WTC11 (cell line): ENCODE measurements at regions not wholly inside any gene's neighbourhood (a gene's known extent, or its start where the extent isn't known, plus 50 kb on each side); places are given as distances from the start of the nearest gene placed in this dataset.

ENCODE experiments used
- ATAC-seq: fragments of 200-7000 bp; cut with Tn5 transposase; 2 replicates; pipeline ENCODE4 v1.10.0; 2021; ENCODE audit warnings: mild to moderate bottlenecking, moderate library complexity
- CTCF ChIA-PET: fragments of 300-600 bp; sonication (Branson Sonifier 250); formaldehyde crosslinking; loops from one replicate; lab custom pipeline; 2021; ENCODE audit warnings: antibody characterized with exemption; lab: Charles Lee
- POLR2A ChIA-PET: fragments of 350-600 bp; sonication (Branson Sonifier 250); formaldehyde crosslinking; loops from one replicate; lab custom pipeline; 2021; ENCODE audit warnings: antibody characterized with exemption; lab: Charles Lee
- DNase-seq: peaks from one replicate; pipeline ENCODE4 v3.0.0; 2021; ENCODE audit warnings: low spot score
- H3K27ac Mint-ChIP-seq: 2 replicates; pipeline ENCODE4 v1.8.0; 2021; ENCODE audit warnings: mixed read lengths
- H3K27me3 Mint-ChIP-seq: 2 replicates; pipeline ENCODE4 v1.8.0; 2021; ENCODE audit warnings: low read depth, mild to moderate bottlenecking, moderate library complexity, mixed read lengths
- H3K36me3 Mint-ChIP-seq: 2 replicates; pipeline ENCODE4 v1.8.0; 2021; ENCODE audit warnings: mixed read lengths
- H3K4me1 Mint-ChIP-seq: 2 replicates; pipeline ENCODE4 v1.8.0; 2022; ENCODE audit warnings: mixed read lengths
- H3K4me3 Mint-ChIP-seq: 2 replicates; pipeline ENCODE4 v1.8.0; 2021; ENCODE audit warnings: mild to moderate bottlenecking, moderate library complexity, mixed read lengths
- H3K9me3 Mint-ChIP-seq: 2 replicates; pipeline ENCODE4 v1.8.0; 2021; ENCODE audit warnings: mixed read lengths
- CTCF ChIP-seq: fragments of 200-600 bp; IDR thresholded peaks from 2 replicates; pipeline ENCODE4 v1.8.0; 2022; ENCODE audit warnings: antibody characterized with exemption
- E2F1 ChIP-seq: sonication (generic); formaldehyde crosslinking; IDR thresholded peaks from 2 replicates; pipeline ENCODE4 v1.8.0; 2022; ENCODE audit warnings: mild to moderate bottlenecking, missing genetic modification reagents
- ELF4 ChIP-seq: sonication (generic); formaldehyde crosslinking; IDR thresholded peaks from 2 replicates; pipeline ENCODE4 v1.8.1; 2022; ENCODE audit warnings: low read depth, mild to moderate bottlenecking, moderate library complexity, missing genetic modification reagents
- EMX1 ChIP-seq: fragments of 250-450 bp; sonication (Bioruptor Pico); IDR thresholded peaks from 2 replicates; pipeline ENCODE4 v1.8.0; 2021; ENCODE audit warnings: mild to moderate bottlenecking
- FOXJ3 ChIP-seq: sonication (generic); formaldehyde crosslinking; IDR thresholded peaks from 2 replicates; pipeline ENCODE4 v1.9.0; 2021; ENCODE audit warnings: missing genetic modification reagents, mild to moderate bottlenecking, borderline replicate concordance
- GABPB1 ChIP-seq: sonication (generic); formaldehyde crosslinking; IDR thresholded peaks from 2 replicates; pipeline ENCODE4 v1.8.1; 2023; ENCODE audit warnings: mild to moderate bottlenecking, missing genetic modification reagents
- KAT7 ChIP-seq: sonication (generic); formaldehyde crosslinking; IDR thresholded peaks from 2 replicates; pipeline ENCODE4 v1.8.1; 2023; ENCODE audit warnings: missing genetic modification reagents, mild to moderate bottlenecking, borderline replicate concordance
- MXD4 ChIP-seq: fragments of 250-450 bp; sonication (Bioruptor Pico); IDR thresholded peaks from 2 replicates; pipeline ENCODE4 v1.8.0; 2021; ENCODE audit warnings: mild to moderate bottlenecking, moderate library complexity, borderline replicate concordance
- MYBL2 ChIP-seq: sonication (generic); formaldehyde crosslinking; IDR thresholded peaks from 2 replicates; pipeline ENCODE4 v1.8.1; 2023; ENCODE audit warnings: mild to moderate bottlenecking, moderate library complexity, missing genetic modification reagents
- NFATC4 ChIP-seq: fragments of 250-450 bp; sonication (Bioruptor Pico); IDR thresholded peaks from 2 replicates; pipeline ENCODE4 v1.9.0; 2021; ENCODE audit warnings: mild to moderate bottlenecking
- NFE2L1 ChIP-seq: sonication (generic); formaldehyde crosslinking; IDR thresholded peaks from 2 replicates; pipeline ENCODE4 v1.8.1; 2023; ENCODE audit warnings: missing genetic modification reagents
- NR1H2 ChIP-seq: sonication (generic); formaldehyde crosslinking; IDR thresholded peaks from 2 replicates; pipeline ENCODE4 v1.9.0; 2021; ENCODE audit warnings: mild to moderate bottlenecking, moderate library complexity, missing genetic modification reagents
- NR2C2 ChIP-seq: sonication (generic); formaldehyde crosslinking; IDR thresholded peaks from 2 replicates; pipeline ENCODE4 v1.8.0; 2022; ENCODE audit warnings: mild to moderate bottlenecking, missing genetic modification reagents
- NR3C1 ChIP-seq: sonication (generic); formaldehyde crosslinking; conservative IDR thresholded peaks from 2 replicates; pipeline ENCODE4 v1.8.1; 2023; ENCODE audit warnings: low read depth, mild to moderate bottlenecking, missing genetic modification reagents
- OVOL2 ChIP-seq: fragments of 250-450 bp; sonication (Bioruptor Pico); IDR thresholded peaks from 2 replicates; pipeline ENCODE4 v1.9.0; 2021; ENCODE audit warnings: mild to moderate bottlenecking, borderline replicate concordance
- RORB ChIP-seq: fragments of 250-450 bp; sonication (Bioruptor Pico); IDR thresholded peaks from 2 replicates; pipeline ENCODE4 v1.9.0; 2021; ENCODE audit warnings: mild to moderate bottlenecking
- SMAD4 ChIP-seq: sonication (generic); formaldehyde crosslinking; IDR thresholded peaks from 2 replicates; pipeline ENCODE4 v1.8.0; 2022; ENCODE audit warnings: mild to moderate bottlenecking, missing genetic modification reagents
- ZNF281 ChIP-seq: sonication (generic); formaldehyde crosslinking; IDR thresholded peaks from 2 replicates; pipeline ENCODE4 v1.8.0; 2023; ENCODE audit warnings: mild to moderate bottlenecking, missing genetic modification reagents
- TF ChIP-seq, protein P1 (sequence below): sonication (generic); formaldehyde crosslinking; IDR thresholded peaks from 2 replicates; pipeline ENCODE4 v1.8.1; 2023; ENCODE audit warnings: mild to moderate bottlenecking, missing genetic modification reagents, moderate library complexity
- TF ChIP-seq, protein P2 (sequence below): sonication (generic); formaldehyde crosslinking; IDR thresholded peaks from 2 replicates; pipeline ENCODE4 v1.8.0; 2023; ENCODE audit warnings: missing genetic modification reagents, mild to moderate bottlenecking, borderline replicate concordance
- TF ChIP-seq, protein P3 (sequence below): sonication (generic); formaldehyde crosslinking; IDR thresholded peaks from 2 replicates; pipeline ENCODE4 v1.8.0; 2022; ENCODE audit warnings: missing genetic modification reagents

GRCh38 chr5:107072440-107072839 is 598.3 kb downstream of the EFNA5 start (continued):
- no peak for TF ChIP-seq GABPB1
- no peak for TF ChIP-seq CTCF
- TF ChIP-seq NR2C2 = no peak
- TF ChIP-seq RORB = no peak
- TF ChIP-seq MYBL2 (CRISPR knock-in tag) = no peak
- TF ChIP-seq FOXJ3 (CRISPR knock-in tag) = no peak

- H3K27me3 Mint-ChIP-seq = no peaks in the 10 kb centered on the region
- ChIA-PET CTCF (no interaction called here), POLR2A (no interaction called here)
- H3K4me3 Mint-ChIP-seq = no peak overlapping the region
- ATAC-seq (no peak), DNase-seq (no peak)
- H3K36me3 Mint-ChIP-seq = peaks cover 24% of the 10 kb centered on the region
- H3K9me3 Mint-ChIP-seq = peaks cover 21% of the 10 kb centered on the region
- peaks cover 35% of the 10 kb centered on the region for H3K4me1 Mint-ChIP-seq
- H3K27ac Mint-ChIP-seq = no peak overlapping the region
- no peak for TF ChIP-seq NR3C1 (CRISPR knock-in tag)
- no peak for TF ChIP-seq KAT7 (CRISPR knock-in tag)
- TF ChIP-seq OVOL2 = no peak
- no peak for TF ChIP-seq ELF4 (CRISPR knock-in tag)
- TF ChIP-seq NFATC4 = no peak
- TF ChIP-seq ZNF281 (CRISPR knock-in tag) = no peak
- TF ChIP-seq EMX1 (CRISPR knock-in tag) = no peak
- TF ChIP-seq SMAD4 (CRISPR knock-in tag) = no peak
- TF ChIP-seq, protein P1, sequence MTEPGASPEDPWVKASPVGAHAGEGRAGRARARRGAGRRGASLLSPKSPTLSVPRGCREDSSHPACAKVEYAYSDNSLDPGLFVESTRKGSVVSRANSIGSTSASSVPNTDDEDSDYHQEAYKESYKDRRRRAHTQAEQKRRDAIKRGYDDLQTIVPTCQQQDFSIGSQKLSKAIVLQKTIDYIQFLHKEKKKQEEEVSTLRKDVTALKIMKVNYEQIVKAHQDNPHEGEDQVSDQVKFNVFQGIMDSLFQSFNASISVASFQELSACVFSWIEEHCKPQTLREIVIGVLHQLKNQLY = no peak
- TF ChIP-seq NFE2L1 = no peak
- no peak for TF ChIP-seq MXD4 (CRISPR knock-in tag)
- no peak for TF ChIP-seq NR2C2
- TF ChIP-seq NR1H2 (CRISPR knock-in tag) = no peak
- TF ChIP-seq CTCF = no peak
- TF ChIP-seq, protein P2, sequence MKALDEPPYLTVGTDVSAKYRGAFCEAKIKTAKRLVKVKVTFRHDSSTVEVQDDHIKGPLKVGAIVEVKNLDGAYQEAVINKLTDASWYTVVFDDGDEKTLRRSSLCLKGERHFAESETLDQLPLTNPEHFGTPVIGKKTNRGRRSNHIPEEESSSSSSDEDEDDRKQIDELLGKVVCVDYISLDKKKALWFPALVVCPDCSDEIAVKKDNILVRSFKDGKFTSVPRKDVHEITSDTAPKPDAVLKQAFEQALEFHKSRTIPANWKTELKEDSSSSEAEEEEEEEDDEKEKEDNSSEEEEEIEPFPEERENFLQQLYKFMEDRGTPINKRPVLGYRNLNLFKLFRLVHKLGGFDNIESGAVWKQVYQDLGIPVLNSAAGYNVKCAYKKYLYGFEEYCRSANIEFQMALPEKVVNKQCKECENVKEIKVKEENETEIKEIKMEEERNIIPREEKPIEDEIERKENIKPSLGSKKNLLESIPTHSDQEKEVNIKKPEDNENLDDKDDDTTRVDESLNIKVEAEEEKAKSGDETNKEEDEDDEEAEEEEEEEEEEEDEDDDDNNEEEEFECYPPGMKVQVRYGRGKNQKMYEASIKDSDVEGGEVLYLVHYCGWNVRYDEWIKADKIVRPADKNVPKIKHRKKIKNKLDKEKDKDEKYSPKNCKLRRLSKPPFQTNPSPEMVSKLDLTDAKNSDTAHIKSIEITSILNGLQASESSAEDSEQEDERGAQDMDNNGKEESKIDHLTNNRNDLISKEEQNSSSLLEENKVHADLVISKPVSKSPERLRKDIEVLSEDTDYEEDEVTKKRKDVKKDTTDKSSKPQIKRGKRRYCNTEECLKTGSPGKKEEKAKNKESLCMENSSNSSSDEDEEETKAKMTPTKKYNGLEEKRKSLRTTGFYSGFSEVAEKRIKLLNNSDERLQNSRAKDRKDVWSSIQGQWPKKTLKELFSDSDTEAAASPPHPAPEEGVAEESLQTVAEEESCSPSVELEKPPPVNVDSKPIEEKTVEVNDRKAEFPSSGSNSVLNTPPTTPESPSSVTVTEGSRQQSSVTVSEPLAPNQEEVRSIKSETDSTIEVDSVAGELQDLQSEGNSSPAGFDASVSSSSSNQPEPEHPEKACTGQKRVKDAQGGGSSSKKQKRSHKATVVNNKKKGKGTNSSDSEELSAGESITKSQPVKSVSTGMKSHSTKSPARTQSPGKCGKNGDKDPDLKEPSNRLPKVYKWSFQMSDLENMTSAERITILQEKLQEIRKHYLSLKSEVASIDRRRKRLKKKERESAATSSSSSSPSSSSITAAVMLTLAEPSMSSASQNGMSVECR = no peak
- TF ChIP-seq, protein P3, sequence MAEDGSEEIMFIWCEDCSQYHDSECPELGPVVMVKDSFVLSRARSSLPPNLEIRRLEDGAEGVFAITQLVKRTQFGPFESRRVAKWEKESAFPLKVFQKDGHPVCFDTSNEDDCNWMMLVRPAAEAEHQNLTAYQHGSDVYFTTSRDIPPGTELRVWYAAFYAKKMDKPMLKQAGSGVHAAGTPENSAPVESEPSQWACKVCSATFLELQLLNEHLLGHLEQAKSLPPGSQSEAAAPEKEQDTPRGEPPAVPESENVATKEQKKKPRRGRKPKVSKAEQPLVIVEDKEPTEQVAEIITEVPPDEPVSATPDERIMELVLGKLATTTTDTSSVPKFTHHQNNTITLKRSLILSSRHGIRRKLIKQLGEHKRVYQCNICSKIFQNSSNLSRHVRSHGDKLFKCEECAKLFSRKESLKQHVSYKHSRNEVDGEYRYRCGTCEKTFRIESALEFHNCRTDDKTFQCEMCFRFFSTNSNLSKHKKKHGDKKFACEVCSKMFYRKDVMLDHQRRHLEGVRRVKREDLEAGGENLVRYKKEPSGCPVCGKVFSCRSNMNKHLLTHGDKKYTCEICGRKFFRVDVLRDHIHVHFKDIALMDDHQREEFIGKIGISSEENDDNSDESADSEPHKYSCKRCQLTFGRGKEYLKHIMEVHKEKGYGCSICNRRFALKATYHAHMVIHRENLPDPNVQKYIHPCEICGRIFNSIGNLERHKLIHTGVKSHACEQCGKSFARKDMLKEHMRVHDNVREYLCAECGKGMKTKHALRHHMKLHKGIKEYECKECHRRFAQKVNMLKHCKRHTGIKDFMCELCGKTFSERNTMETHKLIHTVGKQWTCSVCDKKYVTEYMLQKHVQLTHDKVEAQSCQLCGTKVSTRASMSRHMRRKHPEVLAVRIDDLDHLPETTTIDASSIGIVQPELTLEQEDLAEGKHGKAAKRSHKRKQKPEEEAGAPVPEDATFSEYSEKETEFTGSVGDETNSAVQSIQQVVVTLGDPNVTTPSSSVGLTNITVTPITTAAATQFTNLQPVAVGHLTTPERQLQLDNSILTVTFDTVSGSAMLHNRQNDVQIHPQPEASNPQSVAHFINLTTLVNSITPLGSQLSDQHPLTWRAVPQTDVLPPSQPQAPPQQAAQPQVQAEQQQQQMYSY (CRISPR knock-in tag) = no peak
- TF ChIP-seq E2F1 = no peak
These were observed 602.0 kb downstream of the EFNA5 start for GRCh38 chr5:107068782-107069181.
